Ascending aorta (tissue), 2 donors: ENCODE measurements at regions not wholly inside any gene's neighbourhood (a gene's known extent, or its start where the extent isn't known, plus 50 kb on each side); places are given as distances from the start of the nearest gene placed in this dataset.

ENCODE experiments used
- DNase-seq, 2 donors: peaks; one replicate each; pipeline ENCODE4 v3.0.0-alpha.2; 2019; ENCODE audit warnings: low spot score in 2 of 2
- H3K27ac ChIP-seq, 2 donors: fragments of 200-600 bp; sonication (generic); one replicate each; pipeline ENCODE4 v1.5.1; 2016 to 2017; ENCODE audit warnings: mild to moderate bottlenecking in 1 of 2
- H3K27me3 ChIP-seq: fragments of 200-600 bp; sonication (generic); one replicate; pipeline ENCODE4 v1.5.1; 2017
- H3K36me3 ChIP-seq, 2 donors: fragments of 200-600 bp; sonication (generic); one replicate each; pipeline ENCODE4 v1.5.1; 2016
- H3K4me1 ChIP-seq, 2 donors: fragments of 200-600 bp; sonication (generic); one replicate each; pipeline ENCODE4 v1.5.1; 2016 to 2017; ENCODE audit warnings: mild to moderate bottlenecking in 1 of 2
- H3K4me3 ChIP-seq, 2 donors: fragments of 200-600 bp; sonication (generic); one replicate each; pipeline ENCODE4 v1.5.1; 2016 to 2017; ENCODE audit warnings: mild to moderate bottlenecking in 1 of 2
- H3K9me3 ChIP-seq, 2 donors: fragments of 200-600 bp; sonication (generic); one replicate each; pipeline ENCODE4 v1.5.1; 2016
- CTCF ChIP-seq, 3 experiments: fragments of 200-600 bp in 2 of 3; fragments of 450-650 bp in 1 of 3; sonication (generic) in 2 of 3; IDR thresholded peaks; one replicate each; pipeline ENCODE4 v1.5.1; 2016 to 2019; ENCODE audit warnings: antibody characterized with exemption in 3 of 3, mild to moderate bottlenecking in 1 of 3, moderate library complexity in 1 of 3
- intact Hi-C: fragments of 100-400 bp; cut with DNase I; formaldehyde crosslinking; loops from one replicate; pipeline ENCODE4 v1.15.1; 2023

GRCh38 chr5:74017786-74018211 is 391.8 kb downstream of the ARHGEF28 start:
- Histone ChIP-seq H3K4me3 (no peak overlapping the region), H3K36me3 (no peaks in the 10 kb centered on the region), H3K9me3 (no peaks in the 10 kb centered on the region), H3K27ac (no peak overlapping the region), H3K27me3 (no peaks in the 10 kb centered on the region), H3K4me1 (no peaks in the 10 kb centered on the region)
- no peak for DNase-seq
- no peak for TF ChIP-seq CTCF (IDR thresholded peaks at IDR 0.05)
- intact Hi-C loops = no loop called here

DNA sequence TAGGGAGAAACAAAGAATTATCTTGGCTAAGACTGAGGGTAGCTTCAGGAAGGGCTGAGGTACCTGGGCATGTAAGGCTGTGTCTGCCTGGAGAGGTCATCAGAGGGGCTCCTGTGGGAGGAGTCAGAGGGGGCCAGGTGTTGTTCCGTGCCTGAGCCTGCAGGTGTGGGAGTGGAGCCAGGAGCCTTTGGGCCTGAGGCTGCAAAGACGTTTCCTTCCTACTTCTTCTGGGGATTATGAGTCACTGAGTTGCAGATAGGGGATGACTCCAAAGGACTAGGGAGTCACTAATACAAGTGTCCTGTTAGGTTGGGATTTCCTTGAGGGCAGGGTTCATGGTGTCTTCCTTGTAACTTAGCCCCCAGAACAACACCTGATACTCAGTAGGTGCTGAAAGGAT is 391.1 kb downstream of the ARHGEF28 start:
- TF ChIP-seq CTCF (IDR thresholded peaks at IDR 0.05) = no peak
- no peaks in the 10 kb centered on the region for H3K9me3 ChIP-seq
- H3K27me3 ChIP-seq = no peaks in the 10 kb centered on the region
- intact Hi-C loops = no loop called here
- DNase-seq = no peak
- H3K4me1 ChIP-seq = no peaks in the 10 kb centered on the region
- H3K36me3 ChIP-seq = no peaks in the 10 kb centered on the region
- H3K27ac ChIP-seq = no peak overlapping the region
- H3K4me3 ChIP-seq = no peak overlapping the region

- Histone ChIP-seq H3K36me3 (no peaks in the 10 kb centered on the region), H3K27me3 (no peaks in the 10 kb centered on the region), H3K4me1 (no peaks in the 10 kb centered on the region), H3K4me3 (no peak overlapping the region), H3K27ac (no peak overlapping the region), H3K9me3 (no peaks in the 10 kb centered on the region)
- no peak for DNase-seq
- intact Hi-C loops = no loop called here
- TF ChIP-seq CTCF (IDR thresholded peaks at IDR 0.05) = no peak
Observed at GRCh38 chr5:74016373-74016772, 390.4 kb downstream of the ARHGEF28 start.

DNA sequence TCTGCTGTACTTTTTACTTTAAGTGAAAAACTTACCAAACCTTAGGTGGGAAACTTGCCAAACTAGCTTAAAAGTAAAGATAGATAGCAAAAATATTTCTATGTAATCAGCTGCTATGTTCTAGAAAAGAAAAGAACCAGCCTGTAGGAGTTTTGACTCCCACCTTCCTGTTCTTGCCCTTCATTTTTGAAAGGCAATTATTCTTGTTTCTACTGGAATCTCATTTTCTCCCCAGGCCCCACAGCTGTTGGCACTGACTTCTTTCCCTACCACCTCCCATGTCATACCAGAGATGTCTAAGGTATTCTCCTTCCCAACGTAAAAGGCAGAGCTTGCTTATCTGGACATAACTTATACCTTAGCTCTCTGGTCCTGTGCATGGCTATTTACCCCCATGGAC is 389.7 kb downstream of the ARHGEF28 start:
- Histone ChIP-seq H3K4me1 (no peaks in the 10 kb centered on the region), H3K4me3 (no peak overlapping the region), H3K9me3 (no peaks in the 10 kb centered on the region), H3K27me3 (no peaks in the 10 kb centered on the region), H3K27ac (no peak overlapping the region), H3K36me3 (no peaks in the 10 kb centered on the region)
- intact Hi-C loops = no loop called here
- TF ChIP-seq CTCF (IDR thresholded peaks at IDR 0.05) = no peak
- no peak for DNase-seq

GRCh38 chr5:74013222-74013621 is 387.2 kb downstream of the ARHGEF28 start:
- Histone ChIP-seq H3K36me3 (no peaks in the 10 kb centered on the region), H3K4me3 (no peak overlapping the region), H3K27me3 (no peaks in the 10 kb centered on the region), H3K4me1 (no peaks in the 10 kb centered on the region), H3K9me3 (no peaks in the 10 kb centered on the region), H3K27ac (no peak overlapping the region)
- intact Hi-C loops = no loop called here
- DNase-seq = no peak
- TF ChIP-seq CTCF (IDR thresholded peaks at IDR 0.05) = no peak

- Histone ChIP-seq H3K4me1 (no peaks in the 10 kb centered on the region), H3K36me3 (no peaks in the 10 kb centered on the region), H3K27ac (no peak overlapping the region), H3K9me3 (no peaks in the 10 kb centered on the region), H3K4me3 (no peak overlapping the region), H3K27me3 (no peaks in the 10 kb centered on the region)
- no peak for TF ChIP-seq CTCF (IDR thresholded peaks at IDR 0.05)
- no peak for DNase-seq
- intact Hi-C loops = no loop called here
Observed at GRCh38 chr5:74009502-74009901, 383.5 kb downstream of the ARHGEF28 start.
